Stomach (tissue), 4 donors: ENCODE measurements at regions not wholly inside any gene's neighbourhood (a gene's known extent, or its start where the extent isn't known, plus 50 kb on each side); places are given as distances from the start of the nearest gene placed in this dataset.

ENCODE experiments used
- CTCF ChIP-seq, 7 experiments: fragments of 450-650 bp in 4 of 7; fragments of 200-600 bp in 3 of 7; sonication (generic) in 3 of 7; IDR thresholded peaks; one replicate each; pipeline ENCODE4 v1.5.1; 2016 to 2019; ENCODE audit warnings: antibody characterized with exemption in 7 of 7, control low read depth in 2 of 7, mild to moderate bottlenecking in 1 of 7
- POLR2A ChIP-seq, 4 donors: fragments of 450-650 bp; IDR thresholded peaks; one replicate each; pipeline ENCODE4 v1.6.1; 2016; ENCODE audit warnings: antibody characterized with exemption in 4 of 4, control low read depth in 2 of 4, mild to moderate bottlenecking in 1 of 4, moderate library complexity in 1 of 4
- POLR2AphosphoS5 ChIP-seq, 3 donors: sonication (generic); formaldehyde crosslinking; IDR thresholded peaks; one replicate each; pipeline ENCODE4 v1.6.1; 2016; ENCODE audit warnings: antibody characterized with exemption in 3 of 3

- TF ChIP-seq CTCF (IDR thresholded peaks at IDR 0.05) (no peak), POLR2A (IDR thresholded peaks at IDR 0.05) (no peak), POLR2AphosphoS5 (IDR thresholded peaks at IDR 0.05) (no peak)
Observed at GRCh38 chr17:72447251-72447640, 326.4 kb downstream of the SOX9 start.
